ENCODE measurements at regions not wholly inside any gene's neighbourhood (a gene's known extent, or its start where the extent isn't known, plus 50 kb on each side); places are given as distances from the start of the nearest gene placed in this dataset.

- Mint-ChIP-seq H3K27ac (no peak overlapping the region), H3K4me1 (peaks cover 7% of the 10 kb centered on the region), H3K9me3 (no peaks in the 10 kb centered on the region), H3K27me3 (ENCODE audit: low read depth) (no peaks in the 10 kb centered on the region), H3K4me3 (no peak overlapping the region), H3K36me3 (no peaks in the 10 kb centered on the region)
- DNase-seq (ENCODE audit: low spot score) (no peak), ATAC-seq (no peak)
- CTCF ChIA-PET: no interaction called here
- TF ChIP-seq ZNF416 (CRISPR knock-in tag; IDR thresholded peaks at IDR 0.05) (no peak), ZNF219 (CRISPR knock-in tag; IDR thresholded peaks at IDR 0.05; ENCODE audit: borderline replicate concordance) (no peak), FOXK1 (CRISPR knock-in tag; IDR thresholded peaks at IDR 0.05) (no peak), GTF2I (CRISPR knock-in tag; conservative IDR thresholded peaks at IDR 0.05) (no peak), EMX1 (CRISPR knock-in tag; IDR thresholded peaks at IDR 0.05) (no peak), OVOL2 (CRISPR knock-in tag; IDR thresholded peaks at IDR 0.05; ENCODE audit: borderline replicate concordance) (no peak), JUN (CRISPR knock-in tag; IDR thresholded peaks at IDR 0.05) (no peak), SMAD3 (CRISPR knock-in tag; IDR thresholded peaks at IDR 0.05; ENCODE audit: borderline replicate concordance) (no peak), PRDM15 (CRISPR knock-in tag; IDR thresholded peaks at IDR 0.05) (no peak), ZNF423 (CRISPR knock-in tag; IDR thresholded peaks at IDR 0.05) (no peak), ATF2 (CRISPR knock-in tag; IDR thresholded peaks at IDR 0.05; ENCODE audit: borderline replicate concordance, low read depth) (no peak), JAZF1 (CRISPR knock-in tag; IDR thresholded peaks at IDR 0.05) (no peak), ERG (CRISPR knock-in tag; IDR thresholded peaks at IDR 0.05) (no peak), NFE2L1 (CRISPR knock-in tag; IDR thresholded peaks at IDR 0.05) (no peak), MXD4 (CRISPR knock-in tag; IDR thresholded peaks at IDR 0.05; ENCODE audit: borderline replicate concordance) (no peak), ZMAT4 (CRISPR knock-in tag; IDR thresholded peaks at IDR 0.05) (no peak), ATF1 (CRISPR knock-in tag; IDR thresholded peaks at IDR 0.05) (no peak), NR1H2 (CRISPR knock-in tag; IDR thresholded peaks at IDR 0.05) (no peak), ESRRA (CRISPR knock-in tag; IDR thresholded peaks at IDR 0.05; ENCODE audit: borderline replicate concordance) (no peak), CDX4 (CRISPR knock-in tag; IDR thresholded peaks at IDR 0.05; ENCODE audit: borderline replicate concordance) (no peak)
- POLR2A ChIA-PET: no interaction called here
These were observed 1568.7 kb downstream of the RPA4 start for GRCh38 chrX:98452456-98452855.

GRCh38 chrX:98459669-98460068, 1576.0 kb downstream of the RPA4 start:
- Mint-ChIP-seq H3K4me1 (no peaks in the 10 kb centered on the region), H3K36me3 (no peaks in the 10 kb centered on the region), H3K4me3 (no peak overlapping the region), H3K9me3 (0 out of 2 replicates have a peak, but pooled peaks cover 3% of the 10 kb centered on the region), H3K27ac (no peak overlapping the region), H3K27me3 (ENCODE audit: low read depth) (no peaks in the 10 kb centered on the region)
- CTCF ChIA-PET: no interaction called here
- TF ChIP-seq ATF3 (CRISPR knock-in tag; conservative IDR thresholded peaks at IDR 0.05) (no peak), GRHL2 (CRISPR knock-in tag; IDR thresholded peaks at IDR 0.05; ENCODE audit: insufficient replicate concordance, severe bottlenecking) (no peak), ZNF317 (CRISPR knock-in tag; IDR thresholded peaks at IDR 0.05; ENCODE audit: borderline replicate concordance, low read depth) (no peak), IRF2 (CRISPR knock-in tag; IDR thresholded peaks at IDR 0.05; ENCODE audit: borderline replicate concordance, low read depth) (no peak), TP53 (CRISPR knock-in tag; IDR thresholded peaks at IDR 0.05) (no peak), ZNF425 (CRISPR knock-in tag; conservative IDR thresholded peaks at IDR 0.05) (no peak), JUN (CRISPR knock-in tag; IDR thresholded peaks at IDR 0.05) (no peak)
- ATAC-seq (no peak), DNase-seq (ENCODE audit: low spot score) (no peak)
- POLR2A ChIA-PET: no interaction called here
